ENCODE measurements at regions not wholly inside any gene's neighbourhood (a gene's known extent, or its start where the extent isn't known, plus 50 kb on each side); places are given as distances from the start of the nearest gene placed in this dataset.

- no peak overlapping the region for H3K4me3 ChIP-seq
- H3K27me3 ChIP-seq = no peaks in the 10 kb centered on the region
- H3K36me3 ChIP-seq = no peaks in the 10 kb centered on the region
- no peaks in the 10 kb centered on the region for H3K9me3 ChIP-seq
- H3K27ac ChIP-seq = no peak overlapping the region
- no peak overlapping the region for H3K9ac ChIP-seq
- H3K4me2 ChIP-seq = no peak overlapping the region
- TF ChIP-seq Cebpa-rat (IDR thresholded peaks at IDR 0.05) = no peak
- H4K20me1 ChIP-seq = no peaks in the 10 kb centered on the region
- H3K4me1 ChIP-seq = no peaks in the 10 kb centered on the region
Observed at GRCh38 chr14:98404811-98405210, 867.2 kb downstream of the BCL11B start.

DNA sequence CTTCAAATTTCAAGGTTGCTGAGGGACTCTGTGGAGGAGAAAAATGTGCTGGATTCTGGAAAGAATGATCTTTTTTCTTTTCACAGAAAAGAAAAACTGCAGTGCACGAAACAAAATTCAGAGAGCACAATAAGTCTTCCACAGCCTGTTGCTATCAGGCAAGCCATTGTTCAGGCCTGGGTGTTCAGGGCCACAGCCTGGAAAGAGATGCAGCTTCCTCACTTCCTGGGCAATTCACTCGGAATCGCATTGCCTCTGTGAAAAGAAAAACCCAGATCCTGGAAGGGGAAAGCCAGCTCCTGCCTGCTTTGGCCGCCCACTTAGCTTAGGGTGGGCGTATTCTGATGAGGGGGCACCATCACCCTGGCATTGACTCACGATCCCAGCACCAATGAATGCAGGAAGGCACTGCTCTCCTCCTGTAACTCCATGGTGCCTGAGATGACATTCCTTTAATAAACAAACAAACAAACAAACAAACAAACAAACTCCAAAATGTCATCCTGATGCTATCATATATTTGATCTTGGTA is 863.9 kb downstream of the BCL11B start:
- H3K27ac ChIP-seq = no peak overlapping the region
- no peak overlapping the region for H3K9ac ChIP-seq
- H3K4me1 ChIP-seq = peaks cover 13% of the 10 kb centered on the region
- H4K20me1 ChIP-seq = no peaks in the 10 kb centered on the region
- H3K27me3 ChIP-seq = no peaks in the 10 kb centered on the region
- H3K9me3 ChIP-seq = no peaks in the 10 kb centered on the region
- H3K4me2 ChIP-seq = no peak overlapping the region
- TF ChIP-seq Cebpa-rat (IDR thresholded peaks at IDR 0.05) = no peak
- no peak overlapping the region for H3K4me3 ChIP-seq
- H3K36me3 ChIP-seq = no peaks in the 10 kb centered on the region

DNA sequence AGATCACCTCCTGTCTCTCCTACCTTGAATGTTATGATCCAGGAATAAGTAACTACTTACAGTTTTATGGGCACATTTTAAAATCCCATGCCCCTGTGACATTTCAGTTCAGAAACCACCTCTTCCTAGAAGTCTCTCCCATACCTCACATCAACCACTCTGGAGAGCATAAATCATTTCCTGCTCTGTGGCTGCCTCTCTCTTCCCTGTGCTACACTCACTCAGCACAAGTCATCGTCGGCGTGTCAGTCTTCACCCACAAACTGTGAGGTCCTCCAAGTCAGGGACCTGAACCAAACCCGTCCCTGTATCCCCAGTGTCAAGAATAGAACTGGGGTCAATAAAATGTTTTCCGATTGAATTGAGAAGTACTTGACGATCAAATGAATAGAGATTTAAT is 863.3 kb downstream of the BCL11B start:
- Histone ChIP-seq H3K27me3 (no peaks in the 10 kb centered on the region), H3K4me2 (no peak overlapping the region), H3K4me3 (no peak overlapping the region), H4K20me1 (no peaks in the 10 kb centered on the region), H3K9me3 (no peaks in the 10 kb centered on the region), H3K4me1 (peaks cover 13% of the 10 kb centered on the region), H3K9ac (no peak overlapping the region), H3K27ac (no peak overlapping the region), H3K36me3 (no peaks in the 10 kb centered on the region)
- TF ChIP-seq Cebpa-rat (IDR thresholded peaks at IDR 0.05) = no peak

DNA sequence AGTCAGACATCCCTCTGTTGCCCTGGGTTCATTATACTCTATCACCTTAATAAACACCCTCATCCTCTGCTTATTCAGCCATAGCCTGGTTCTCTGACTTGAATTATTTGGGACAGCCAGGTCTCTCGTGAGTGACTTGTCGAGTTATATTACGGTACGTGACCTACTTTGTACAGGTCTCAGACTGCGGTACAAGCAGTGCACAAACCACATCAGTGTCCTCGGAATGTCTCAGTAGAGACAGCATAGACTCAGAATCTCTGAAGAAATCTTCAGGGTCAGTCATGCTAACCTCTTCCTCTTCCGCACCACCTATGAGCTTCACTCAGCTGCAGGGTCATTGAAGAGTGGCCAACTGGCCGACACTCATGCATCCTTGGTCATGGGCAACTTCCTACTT is 860.8 kb downstream of the BCL11B start:
- Histone ChIP-seq H4K20me1 (no peaks in the 10 kb centered on the region), H3K4me1 (peaks cover 13% of the 10 kb centered on the region)

DNA sequence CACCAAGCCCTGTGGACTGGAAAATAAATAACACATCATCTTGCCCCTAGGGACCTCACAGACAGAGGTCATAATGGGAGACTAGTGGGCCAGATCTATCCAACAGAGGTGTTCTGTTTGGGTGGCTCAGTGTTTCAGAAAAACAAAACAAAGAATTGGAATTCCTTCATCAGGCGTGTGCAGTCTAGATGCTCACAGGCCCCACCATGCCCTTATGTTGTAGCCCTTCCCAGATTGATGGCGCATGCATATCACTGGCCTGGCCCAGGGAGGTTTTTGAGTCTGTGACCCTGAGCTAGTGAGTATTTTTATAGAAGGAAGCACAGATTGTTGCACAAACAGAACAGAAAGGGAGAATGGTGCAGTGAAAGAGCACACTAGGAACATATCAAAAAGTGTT is 859.6 kb downstream of the BCL11B start:
- Histone ChIP-seq H4K20me1 (no peaks in the 10 kb centered on the region), H3K4me1 (peaks cover 13% of the 10 kb centered on the region), H3K36me3 (no peaks in the 10 kb centered on the region), H3K27ac (no peak overlapping the region; the same call in 1 of the 2 replicates), H3K27me3 (no peaks in the 10 kb centered on the region), H3K4me3 (no peak overlapping the region), H3K9ac (no peak overlapping the region), H3K4me2 (peak overlapping the region; percentile 65), H3K9me3 (no peaks in the 10 kb centered on the region)
- TF ChIP-seq Cebpa-rat (IDR thresholded peaks at IDR 0.05) = no peak

More for the DNA sequence above, 860.8 kb downstream of the BCL11B start:
- Histone ChIP-seq H3K27me3 (no peaks in the 10 kb centered on the region), H3K27ac (no peak overlapping the region), H3K9me3 (no peaks in the 10 kb centered on the region), H3K4me2 (no peak overlapping the region), H3K9ac (no peak overlapping the region), H3K4me3 (no peak overlapping the region), H3K36me3 (no peaks in the 10 kb centered on the region)
- no peak for TF ChIP-seq Cebpa-rat (IDR thresholded peaks at IDR 0.05)

GRCh38 chr14:98415766-98416165 is 856.2 kb downstream of the BCL11B start:
- H3K4me1 ChIP-seq = peaks cover 13% of the 10 kb centered on the region
- H3K27me3 ChIP-seq = no peaks in the 10 kb centered on the region
- no peaks in the 10 kb centered on the region for H3K9me3 ChIP-seq
- H3K27ac ChIP-seq = no peak overlapping the region
- H4K20me1 ChIP-seq = no peaks in the 10 kb centered on the region
- H3K36me3 ChIP-seq = no peaks in the 10 kb centered on the region
- no peak overlapping the region for H3K4me2 ChIP-seq
- no peak for TF ChIP-seq Cebpa-rat (IDR thresholded peaks at IDR 0.05)
- no peak overlapping the region for H3K4me3 ChIP-seq
- H3K9ac ChIP-seq = no peak overlapping the region

DNA sequence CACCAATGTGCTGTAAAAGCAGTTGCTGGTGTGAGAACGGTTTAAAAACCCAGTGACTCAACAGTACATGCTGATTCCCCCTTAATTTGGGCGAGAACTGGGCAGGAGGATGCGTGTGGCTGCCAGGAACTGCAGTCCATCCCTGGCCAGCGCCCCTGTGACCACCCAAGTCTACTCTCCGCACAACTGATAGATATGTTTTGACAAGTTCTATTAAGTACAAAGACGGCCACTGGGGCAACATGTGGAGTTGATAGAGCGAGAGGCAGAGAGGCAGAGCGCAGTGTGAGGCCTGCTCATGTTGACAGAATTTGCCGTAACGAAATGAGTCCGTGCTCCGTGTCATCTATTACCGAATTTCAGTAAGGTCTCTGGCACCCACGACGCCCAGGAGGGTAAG is 855.0 kb downstream of the BCL11B start:
- H3K4me2 ChIP-seq = no peak overlapping the region
- no peak overlapping the region for H3K27ac ChIP-seq
- no peak overlapping the region for H3K4me3 ChIP-seq
- no peak for TF ChIP-seq Cebpa-rat (IDR thresholded peaks at IDR 0.05)
- peaks cover 10% of the 10 kb centered on the region for H3K4me1 ChIP-seq
- no peak overlapping the region for H3K9ac ChIP-seq
- no peaks in the 10 kb centered on the region for H3K36me3 ChIP-seq
- no peaks in the 10 kb centered on the region for H4K20me1 ChIP-seq
- no peaks in the 10 kb centered on the region for H3K9me3 ChIP-seq
- H3K27me3 ChIP-seq = no peaks in the 10 kb centered on the region

- no peaks in the 10 kb centered on the region for H3K4me1 ChIP-seq
- H4K20me1 ChIP-seq = no peaks in the 10 kb centered on the region
- H3K27ac ChIP-seq = no peak overlapping the region
- no peak overlapping the region for H3K4me3 ChIP-seq
- TF ChIP-seq Cebpa-rat (IDR thresholded peaks at IDR 0.05) = no peak
- H3K36me3 ChIP-seq = no peaks in the 10 kb centered on the region
- H3K4me2 ChIP-seq = no peak overlapping the region
- no peaks in the 10 kb centered on the region for H3K27me3 ChIP-seq
- no peak overlapping the region for H3K9ac ChIP-seq
- H3K9me3 ChIP-seq = no peaks in the 10 kb centered on the region
Observed at GRCh38 chr14:98428483-98428994, 843.5 kb downstream of the BCL11B start.

- Histone ChIP-seq H3K27ac (no peak overlapping the region), H3K4me3 (no peak overlapping the region), H3K9me3 (0 out of 2 replicates have a peak, but pooled peaks cover 6% of the 10 kb centered on the region), H3K27me3 (no peaks in the 10 kb centered on the region), H3K4me2 (no peak overlapping the region), H3K36me3 (no peaks in the 10 kb centered on the region), H4K20me1 (no peaks in the 10 kb centered on the region), H3K9ac (no peak overlapping the region), H3K4me1 (no peaks in the 10 kb centered on the region)
- TF ChIP-seq Cebpa-rat (IDR thresholded peaks at IDR 0.05) = no peak
Observed at GRCh38 chr14:98433436-98433835, 838.6 kb downstream of the BCL11B start.

- H3K9ac ChIP-seq = no peak overlapping the region
- H3K36me3 ChIP-seq = no peaks in the 10 kb centered on the region
- no peak overlapping the region for H3K27ac ChIP-seq
- H3K4me3 ChIP-seq = no peak overlapping the region
- H3K27me3 ChIP-seq = no peaks in the 10 kb centered on the region
- no peak overlapping the region for H3K4me2 ChIP-seq
- peak; percentile 75; the same call in 1 of the 2 replicates for TF ChIP-seq Cebpa-rat (IDR thresholded peaks at IDR 0.05)
- H4K20me1 ChIP-seq = no peaks in the 10 kb centered on the region
- no peaks in the 10 kb centered on the region for H3K4me1 ChIP-seq
- H3K9me3 ChIP-seq = 0 out of 2 replicates have a peak, but pooled peaks cover 6% of the 10 kb centered on the region
Observed at GRCh38 chr14:98437113-98437512, 834.9 kb downstream of the BCL11B start.

GRCh38 chr14:98444077-98444476 is 827.9 kb downstream of the BCL11B start:
- H3K9me3 ChIP-seq = no peaks in the 10 kb centered on the region
- no peak overlapping the region for H3K27ac ChIP-seq
- H3K9ac ChIP-seq = no peak overlapping the region
- no peaks in the 10 kb centered on the region for H3K36me3 ChIP-seq
- TF ChIP-seq Cebpa-rat (IDR thresholded peaks at IDR 0.05) = no peak
- no peaks in the 10 kb centered on the region for H3K27me3 ChIP-seq
- no peaks in the 10 kb centered on the region for H3K4me1 ChIP-seq
- no peak overlapping the region for H3K4me2 ChIP-seq
- no peaks in the 10 kb centered on the region for H4K20me1 ChIP-seq
- H3K4me3 ChIP-seq = no peak overlapping the region

Data from BLaER1 (cell line).